ENCODE measurements at regions not wholly inside any gene's neighbourhood (a gene's known extent, or its start where the extent isn't known, plus 50 kb on each side); places are given as distances from the start of the nearest gene placed in this dataset.

DNA sequence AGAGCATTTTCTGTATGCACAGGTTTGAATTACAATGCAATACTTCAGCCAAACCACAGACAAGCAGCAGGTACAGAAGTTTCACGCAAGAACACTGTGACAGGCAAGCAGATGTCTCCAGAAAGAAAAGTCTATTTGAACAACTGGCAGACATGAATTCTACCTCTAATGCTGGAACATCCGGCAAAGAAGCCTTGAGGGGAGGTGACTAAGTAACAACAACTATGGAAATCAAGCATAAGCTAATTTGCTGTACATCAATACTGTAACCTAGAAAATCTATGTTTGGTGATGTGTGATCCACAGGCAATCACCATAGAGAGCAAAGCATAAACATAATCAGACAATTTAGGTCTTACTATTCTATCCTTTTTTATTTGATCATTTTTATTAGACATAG lies 65.5 kb downstream of the PLK2 start:
- TF ChIP-seq, protein P1, sequence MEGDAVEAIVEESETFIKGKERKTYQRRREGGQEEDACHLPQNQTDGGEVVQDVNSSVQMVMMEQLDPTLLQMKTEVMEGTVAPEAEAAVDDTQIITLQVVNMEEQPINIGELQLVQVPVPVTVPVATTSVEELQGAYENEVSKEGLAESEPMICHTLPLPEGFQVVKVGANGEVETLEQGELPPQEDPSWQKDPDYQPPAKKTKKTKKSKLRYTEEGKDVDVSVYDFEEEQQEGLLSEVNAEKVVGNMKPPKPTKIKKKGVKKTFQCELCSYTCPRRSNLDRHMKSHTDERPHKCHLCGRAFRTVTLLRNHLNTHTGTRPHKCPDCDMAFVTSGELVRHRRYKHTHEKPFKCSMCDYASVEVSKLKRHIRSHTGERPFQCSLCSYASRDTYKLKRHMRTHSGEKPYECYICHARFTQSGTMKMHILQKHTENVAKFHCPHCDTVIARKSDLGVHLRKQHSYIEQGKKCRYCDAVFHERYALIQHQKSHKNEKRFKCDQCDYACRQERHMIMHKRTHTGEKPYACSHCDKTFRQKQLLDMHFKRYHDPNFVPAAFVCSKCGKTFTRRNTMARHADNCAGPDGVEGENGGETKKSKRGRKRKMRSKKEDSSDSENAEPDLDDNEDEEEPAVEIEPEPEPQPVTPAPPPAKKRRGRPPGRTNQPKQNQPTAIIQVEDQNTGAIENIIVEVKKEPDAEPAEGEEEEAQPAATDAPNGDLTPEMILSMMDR (conservative IDR thresholded peaks at IDR 0.05 in 1 of 2, IDR thresholded peaks at IDR 0.05 in 1 of 2; ENCODE audit: extremely low read depth in 1 of 2, insufficient read depth in 1 of 2, low read depth in 1 of 2, low read length in 2 of 2), result no peak
- TF ChIP-seq EZH2 (IDR thresholded peaks at IDR 0.05; ENCODE audit: borderline replicate concordance, low read length), result no peak
